GM19043 (cell line): ENCODE measurements at regions not wholly inside any gene's neighbourhood (a gene's known extent, or its start where the extent isn't known, plus 50 kb on each side); places are given as distances from the start of the nearest gene placed in this dataset.
"Not testable (repeated sequence)": the region's sequence is repeated elsewhere in the genome, so short reads cannot be mapped to it uniquely, and the experiment has no call there.

Experiments used
- ATAC-seq: cut with Tn5 transposase; IDR thresholded peaks from one replicate; pipeline ENCODE4 v1.9.1; 2021; ENCODE audit warnings: low read depth; ENCODE audit not compliant: unreplicated experiment

GRCh38 chr2:63692002-63692606 is 103.3 kb downstream of the MDH1 start:
- no peak for ATAC-seq

- ATAC-seq: no peak
Measured at GRCh38 chr2:63695583-63695982, 106.8 kb downstream of the MDH1 start.

GRCh38 chr2:63696496-63696895 is 107.7 kb downstream of the MDH1 start:
- ATAC-seq: no peak

DNA sequence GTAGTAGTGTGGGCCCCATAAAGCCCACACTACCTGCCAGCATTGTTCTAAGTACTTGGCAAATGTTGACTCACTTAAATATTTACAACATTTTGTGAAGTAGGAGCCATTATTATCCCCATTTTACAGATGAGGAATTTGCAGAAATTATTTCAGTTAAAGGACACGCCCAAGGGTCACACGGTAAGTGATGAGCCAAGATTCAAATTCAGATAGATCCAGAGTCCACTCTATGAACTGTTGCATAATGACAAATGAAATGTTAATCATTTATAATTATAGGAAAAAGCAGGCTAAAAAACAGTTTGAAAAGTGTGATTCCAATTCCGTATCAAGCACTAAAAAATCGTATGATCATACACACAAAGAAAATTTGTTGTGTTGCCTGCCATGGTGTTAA is 108.4 kb downstream of the MDH1 start:
- ATAC-seq: no peak

DNA sequence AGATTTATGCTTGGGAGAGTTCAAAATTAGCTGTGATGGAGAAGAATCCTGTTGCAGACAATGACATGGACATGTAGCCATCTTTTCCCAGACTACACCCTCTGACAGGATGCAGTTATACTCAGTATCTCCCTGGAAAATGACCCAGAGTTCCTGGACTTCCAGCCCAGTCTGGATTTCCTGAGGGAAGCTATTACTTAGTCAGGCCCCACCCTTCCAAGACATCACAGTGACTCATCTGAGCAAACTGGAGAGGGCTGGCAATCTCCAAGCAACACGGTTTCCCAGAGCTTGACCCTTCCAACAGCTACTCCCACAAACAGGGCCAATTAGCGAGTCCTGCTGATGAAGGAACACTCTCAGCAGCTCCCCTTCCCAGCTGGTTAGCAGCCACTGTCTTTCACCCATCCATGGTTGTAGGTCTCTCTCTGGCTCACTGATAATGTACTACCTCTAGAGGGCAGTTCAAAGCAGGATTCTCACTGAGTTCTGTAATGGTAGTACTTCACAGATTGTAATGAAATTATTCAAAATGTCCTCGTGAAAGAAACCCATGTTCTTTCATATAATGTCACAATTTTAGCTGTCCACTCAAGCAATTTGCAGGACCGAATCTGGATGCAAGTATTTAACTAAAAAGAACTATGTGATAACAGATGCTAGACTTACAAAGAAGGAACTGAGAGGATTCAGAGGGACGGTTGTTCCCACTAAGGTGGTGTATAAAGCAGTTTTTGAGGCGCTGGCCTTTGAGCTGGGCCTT is 110.2 kb downstream of the MDH1 start:
- peak; percentile 75 for ATAC-seq

- no peak for ATAC-seq
Measured at GRCh38 chr2:63699549-63699839, 110.7 kb downstream of the MDH1 start.

DNA sequence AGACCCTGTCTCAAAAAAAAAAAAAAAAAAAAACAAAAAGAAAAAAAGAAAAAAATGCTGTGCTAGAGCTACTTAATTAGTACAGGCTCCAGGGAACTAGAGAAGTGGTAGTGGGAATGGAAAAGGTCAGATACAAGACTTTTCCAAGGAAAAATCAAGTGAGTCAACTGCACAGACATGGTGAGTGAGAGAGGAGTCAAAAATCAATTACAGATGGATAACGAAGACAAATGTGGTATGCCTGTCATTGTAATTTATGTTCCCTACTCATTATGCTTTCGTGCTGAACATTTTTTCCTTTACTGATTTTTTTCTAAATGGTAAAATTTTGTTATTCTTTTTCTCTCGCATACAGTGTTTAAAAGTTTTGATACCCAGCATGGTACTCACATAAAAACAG is 111.5 kb downstream of the MDH1 start:
- ATAC-seq: no peak

DNA sequence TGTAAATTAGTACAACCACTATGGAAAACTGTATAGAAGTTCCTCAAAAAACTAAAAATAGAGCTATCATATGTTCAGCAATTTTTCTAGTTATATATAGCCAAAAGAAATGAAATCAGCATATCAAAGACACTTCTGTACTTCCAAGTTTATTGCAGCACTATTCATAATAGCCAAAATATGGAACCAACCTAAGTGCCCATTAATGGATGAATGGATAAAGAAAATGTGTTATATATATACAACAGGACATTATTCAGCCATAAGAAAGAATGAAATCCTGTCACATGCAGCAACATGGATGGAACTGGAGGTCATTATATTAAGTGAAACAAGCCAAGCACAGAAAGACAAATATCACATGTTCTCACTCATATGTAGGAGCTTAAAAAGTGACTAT is 112.6 kb downstream of the MDH1 start:
- no peak for ATAC-seq

GRCh38 chr2:63706084-63706483 is 117.3 kb downstream of the MDH1 start:
- ATAC-seq: not testable (repeated sequence)

GRCh38 chr2:63710732-63711131 is 122.0 kb downstream of the MDH1 start:
- ATAC-seq: no peak

DNA sequence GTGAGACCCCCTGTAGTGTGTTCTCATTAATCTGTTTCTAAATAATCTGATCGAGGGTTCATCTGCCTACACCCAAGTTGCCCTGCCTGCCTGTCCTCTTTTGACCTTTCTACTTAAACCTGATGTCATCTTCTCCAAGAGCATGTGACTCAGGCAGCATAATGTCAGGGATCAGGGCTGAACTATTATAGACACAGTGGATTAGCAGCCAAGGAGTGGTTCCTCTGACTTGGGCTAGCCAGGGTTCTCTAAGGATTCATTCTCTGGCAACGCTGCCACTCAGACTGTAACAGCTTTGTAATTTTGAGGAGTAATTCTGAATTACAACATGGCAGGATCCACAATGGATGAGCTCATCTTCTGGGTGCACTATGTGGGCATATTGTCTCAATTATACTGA is 124.0 kb downstream of the MDH1 start:
- ATAC-seq: no peak

DNA sequence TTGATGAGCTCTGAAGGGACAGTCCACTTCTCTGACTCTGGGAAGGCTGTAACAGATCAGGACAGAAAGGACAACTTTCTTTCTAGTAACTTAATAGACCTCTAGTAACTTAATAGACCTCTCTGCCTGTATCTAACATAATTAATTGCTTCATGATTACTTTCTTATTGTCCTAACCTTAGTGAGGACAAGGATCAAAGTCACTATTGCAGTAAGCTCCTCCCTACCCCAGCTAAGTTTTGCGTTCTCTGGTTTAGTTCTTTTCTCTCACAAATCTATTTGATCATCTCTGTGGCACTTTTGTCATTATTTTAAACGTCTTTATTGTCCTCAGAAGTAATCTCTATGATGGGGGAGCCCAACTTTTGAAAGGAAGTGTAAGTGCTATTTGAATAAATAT is 125.5 kb upstream of the UGP2 start:
- ATAC-seq: no peak

- ATAC-seq: no peak
Measured at GRCh38 chr2:63719052-63719451, 122.6 kb upstream of the UGP2 start.

DNA sequence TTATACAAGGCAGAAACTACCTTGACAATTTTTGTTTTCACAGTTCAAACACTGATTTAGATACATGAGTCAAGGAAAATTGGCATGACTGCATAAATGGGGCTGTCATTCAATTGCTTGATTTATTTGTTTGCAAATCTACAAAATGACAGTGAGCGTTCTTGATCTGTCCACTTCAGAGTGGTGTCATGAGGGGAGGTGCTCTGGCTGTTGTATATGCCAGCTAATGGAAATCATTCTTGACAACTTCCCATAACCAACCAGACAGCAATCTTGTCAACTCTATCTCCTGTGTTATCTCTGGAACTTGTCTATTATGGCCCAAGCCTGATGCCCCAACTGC is 120.6 kb upstream of the UGP2 start:
- ATAC-seq: no peak

- not testable (repeated sequence) for ATAC-seq
Measured at GRCh38 chr2:63722284-63722683, 119.4 kb upstream of the UGP2 start.

GRCh38 chr2:63723709-63724108 is 118.0 kb upstream of the UGP2 start:
- ATAC-seq: no peak

DNA sequence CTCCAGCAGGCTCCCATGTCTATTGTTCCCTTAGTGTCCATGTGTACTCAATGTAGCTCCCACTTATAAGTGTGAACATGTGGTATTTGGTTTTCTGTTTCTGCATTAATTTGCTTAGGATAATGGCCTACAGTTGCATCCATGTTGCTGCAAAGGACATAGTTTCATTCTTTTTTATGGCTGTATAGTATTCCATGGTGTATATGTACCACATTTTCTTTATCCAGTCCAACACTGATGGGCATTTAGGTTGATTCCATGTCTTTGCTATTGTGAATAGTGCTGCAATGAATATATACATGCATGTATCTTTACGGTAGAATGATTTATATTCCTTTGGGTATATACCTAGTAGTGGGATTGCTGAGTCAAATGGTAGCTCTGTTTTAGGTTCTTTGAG is 116.5 kb upstream of the UGP2 start:
- not testable (repeated sequence) for ATAC-seq

DNA sequence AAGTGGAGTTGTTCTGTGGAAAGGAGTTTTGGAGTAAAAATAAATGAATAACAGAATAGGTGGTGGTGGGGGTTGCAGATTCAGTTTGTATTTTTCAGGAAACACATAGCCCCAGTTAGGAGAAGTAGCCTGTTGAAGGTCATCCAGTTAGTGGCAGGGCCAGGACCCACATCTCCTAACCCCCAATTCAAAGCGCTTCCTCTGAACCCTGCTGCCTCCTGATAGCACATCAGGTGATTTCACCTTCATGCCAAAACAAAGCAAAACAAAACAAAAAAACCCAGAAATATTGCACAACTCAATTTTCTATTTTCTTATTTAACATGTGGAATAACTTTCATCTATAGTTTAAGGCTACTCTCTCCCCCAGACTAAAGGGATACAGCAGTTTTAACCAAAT is 112.3 kb upstream of the UGP2 start:
- no peak for ATAC-seq

GRCh38 chr2:63729831-63730230 is 111.9 kb upstream of the UGP2 start:
- no peak for ATAC-seq

DNA sequence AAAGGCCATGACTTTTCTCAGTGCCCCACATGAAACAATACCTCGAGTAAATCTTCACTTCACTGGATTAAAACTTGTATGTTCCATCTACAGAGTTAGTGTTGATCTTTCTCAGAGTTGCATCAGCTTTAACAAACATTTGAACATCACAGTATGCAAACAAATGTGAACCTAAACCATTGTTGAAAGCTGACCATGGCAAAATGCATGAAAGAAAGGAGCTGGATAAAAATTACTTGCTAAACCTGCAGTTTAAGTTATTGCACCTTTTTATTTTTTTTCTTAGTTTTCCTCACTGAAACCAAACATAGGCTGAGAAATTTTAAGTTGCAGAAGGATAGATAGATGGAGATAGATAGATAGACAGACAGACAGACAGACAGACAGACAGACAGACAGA is 107.2 kb upstream of the UGP2 start:
- ATAC-seq: no peak

GRCh38 chr2:63735263-63735662 is 106.4 kb upstream of the UGP2 start:
- ATAC-seq: no peak

GRCh38 chr2:63735931-63736330 is 105.8 kb upstream of the UGP2 start:
- no peak for ATAC-seq

DNA sequence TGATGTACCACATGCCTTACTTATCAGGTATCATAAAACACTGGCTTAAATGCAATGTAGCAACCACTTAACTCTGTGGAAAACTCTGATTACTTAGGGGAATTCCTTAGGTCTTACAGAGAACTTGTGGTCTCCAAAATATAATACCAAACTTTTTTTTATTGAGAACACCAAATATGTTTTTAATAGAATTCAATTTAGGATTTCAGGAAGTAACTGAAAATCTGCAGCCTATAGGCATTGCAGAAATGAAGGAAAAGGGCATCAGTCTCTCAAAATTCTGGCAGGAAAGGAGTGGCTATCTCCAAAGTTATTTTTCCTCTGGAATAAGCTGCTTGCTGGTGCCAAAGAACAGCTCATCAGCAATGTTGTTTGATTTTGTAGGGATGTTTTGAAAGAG is 105.3 kb upstream of the UGP2 start:
- ATAC-seq: no peak
